SK-N-SH treated with all-trans-retinoic acid at 6 μM for 48 hours (cell line): ENCODE measurements at regions not wholly inside any gene's neighbourhood (a gene's known extent, or its start where the extent isn't known, plus 50 kb on each side); places are given as distances from the start of the nearest gene placed in this dataset.

Experiments
- ATAC-seq: fragments of 200-7000 bp; cut with Tn5 transposase; 3 replicates; pipeline ENCODE4 v1.9.1; 2020; ENCODE audit warnings: mild to moderate bottlenecking, moderate library complexity
- BACH2 ChIP-seq: fragments of 250-450 bp; sonication (Bioruptor Pico); IDR thresholded peaks from 2 replicates; pipeline ENCODE4 v1.9.0; 2021; ENCODE audit warnings: mild to moderate bottlenecking, borderline replicate concordance
- CSDC2 ChIP-seq: fragments of 250-450 bp; sonication (Bioruptor Pico); IDR thresholded peaks from 2 replicates; pipeline ENCODE4 v1.5.0; 2020; ENCODE audit warnings: mild to moderate bottlenecking, moderate library complexity
- ESRRG ChIP-seq: fragments of 250-450 bp; sonication (Bioruptor Pico); IDR thresholded peaks from 2 replicates; pipeline ENCODE4 v1.6.1; 2021; ENCODE audit warnings: mild to moderate bottlenecking
- GLIS3 ChIP-seq: fragments of 250-450 bp; sonication (Bioruptor Pico); IDR thresholded peaks from 2 replicates; pipeline ENCODE4 v1.5.0; 2020; ENCODE audit warnings: mild to moderate bottlenecking, moderate library complexity
- ISL1 ChIP-seq: fragments of 250-450 bp; sonication (Bioruptor Pico); IDR thresholded peaks from 2 replicates; pipeline ENCODE4 v2.1.2; 2022; ENCODE audit warnings: mild to moderate bottlenecking, moderate library complexity
- OSR1 ChIP-seq: fragments of 250-450 bp; sonication (Bioruptor Pico); IDR thresholded peaks from 2 replicates; pipeline ENCODE4 v1.8.0; 2022; ENCODE audit warnings: moderate library complexity, mild to moderate bottlenecking, inconsistent platforms
- PPARA ChIP-seq: fragments of 250-450 bp; sonication (Bioruptor Pico); IDR thresholded peaks from 2 replicates; pipeline ENCODE4 v1.5.0; 2020; ENCODE audit warnings: mild to moderate bottlenecking, borderline replicate concordance
- RARB ChIP-seq: fragments of 250-450 bp; sonication (Bioruptor Pico); IDR thresholded peaks from 2 replicates; pipeline ENCODE4 v1.8.0; 2021; ENCODE audit warnings: mild to moderate bottlenecking, moderate library complexity
- SNAI2 ChIP-seq: fragments of 250-450 bp; sonication (Bioruptor Pico); IDR thresholded peaks from 2 replicates; pipeline ENCODE4 v1.5.0; 2020; ENCODE audit warnings: mild to moderate bottlenecking, moderate library complexity
- TCF4 ChIP-seq: fragments of 250-450 bp; sonication (Bioruptor Pico); IDR thresholded peaks from 2 replicates; pipeline ENCODE4 v1.8.0; 2021; ENCODE audit warnings: mild to moderate bottlenecking, moderate library complexity, borderline replicate concordance
- TOX ChIP-seq: fragments of 250-450 bp; sonication (Bioruptor Pico); IDR thresholded peaks from 2 replicates; pipeline ENCODE4 v1.8.0; 2021; ENCODE audit warnings: mild to moderate bottlenecking, moderate library complexity, borderline replicate concordance
- ZNF565 ChIP-seq: fragments of 450-650 bp; formaldehyde crosslinking; conservative IDR thresholded peaks from 2 replicates; pipeline ENCODE4 v1.5.0; 2020; ENCODE audit warnings: low read depth, mild to moderate bottlenecking, moderate library complexity
- ZNF70 ChIP-seq: fragments of 450-650 bp; formaldehyde crosslinking; IDR thresholded peaks from 2 replicates; pipeline ENCODE4 v1.5.0; 2020; ENCODE audit warnings: mild to moderate bottlenecking, moderate library complexity
- ZNF8 ChIP-seq: fragments of 450-650 bp; formaldehyde crosslinking; IDR thresholded peaks from 2 replicates; pipeline ENCODE4 v1.5.0; 2020; ENCODE audit warnings: mild to moderate bottlenecking, moderate library complexity
- TF ChIP-seq, protein P1 (sequence below): fragments of 250-450 bp; sonication (Bioruptor Pico); IDR thresholded peaks from 2 replicates; pipeline ENCODE4 v1.8.0; 2020; ENCODE audit warnings: mild to moderate bottlenecking, moderate library complexity, borderline replicate concordance
- TF ChIP-seq, protein P2 (sequence below): fragments of 250-450 bp; sonication (Bioruptor Pico); IDR thresholded peaks from 2 replicates; pipeline ENCODE4 v1.5.1; 2020; ENCODE audit warnings: low read depth, mild to moderate bottlenecking, moderate library complexity
- TF ChIP-seq, protein P3 (sequence below): fragments of 250-450 bp; sonication (Bioruptor Pico); IDR thresholded peaks from 2 replicates; pipeline ENCODE4 v1.5.0; 2020; ENCODE audit warnings: mild to moderate bottlenecking, moderate library complexity
- TF ChIP-seq, protein P4 (sequence below): fragments of 250-450 bp; sonication (Bioruptor Pico); IDR thresholded peaks from 2 replicates; pipeline ENCODE4 v1.8.0; 2021; ENCODE audit warnings: low read depth, mild to moderate bottlenecking, moderate library complexity, borderline replicate concordance

DNA sequence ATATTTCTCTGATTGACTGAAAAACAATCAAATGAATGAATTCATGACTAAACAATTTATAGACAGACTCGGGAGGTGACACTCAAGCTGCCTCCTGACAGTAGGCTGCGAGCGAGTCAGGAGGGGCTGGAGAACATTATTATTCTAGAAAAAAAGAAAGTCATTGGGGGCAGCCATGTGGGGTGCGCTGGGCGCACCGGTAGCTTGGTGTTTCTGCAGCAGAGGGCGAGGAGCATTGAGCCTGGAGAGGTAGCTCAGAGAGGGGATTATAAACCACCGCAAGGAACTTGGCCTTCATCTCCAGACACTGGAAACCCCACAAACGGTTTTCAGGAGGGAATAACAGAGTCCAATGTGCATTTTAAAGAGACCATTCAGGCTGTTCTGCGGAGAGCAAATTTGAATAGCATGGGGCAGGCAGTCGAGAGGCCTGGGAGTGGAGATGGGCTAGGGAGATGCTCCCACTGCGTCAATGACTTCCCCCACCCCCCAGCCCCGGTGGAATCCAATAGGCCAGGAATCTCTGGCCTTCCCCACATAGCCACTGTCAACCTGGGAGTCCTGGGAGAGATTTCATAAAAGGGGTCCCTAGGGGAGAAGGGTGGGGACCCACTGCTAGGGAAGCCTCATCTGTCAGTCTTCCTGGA lies 168.3 kb downstream of the BCOR start (continued):
- TF ChIP-seq, protein P1, sequence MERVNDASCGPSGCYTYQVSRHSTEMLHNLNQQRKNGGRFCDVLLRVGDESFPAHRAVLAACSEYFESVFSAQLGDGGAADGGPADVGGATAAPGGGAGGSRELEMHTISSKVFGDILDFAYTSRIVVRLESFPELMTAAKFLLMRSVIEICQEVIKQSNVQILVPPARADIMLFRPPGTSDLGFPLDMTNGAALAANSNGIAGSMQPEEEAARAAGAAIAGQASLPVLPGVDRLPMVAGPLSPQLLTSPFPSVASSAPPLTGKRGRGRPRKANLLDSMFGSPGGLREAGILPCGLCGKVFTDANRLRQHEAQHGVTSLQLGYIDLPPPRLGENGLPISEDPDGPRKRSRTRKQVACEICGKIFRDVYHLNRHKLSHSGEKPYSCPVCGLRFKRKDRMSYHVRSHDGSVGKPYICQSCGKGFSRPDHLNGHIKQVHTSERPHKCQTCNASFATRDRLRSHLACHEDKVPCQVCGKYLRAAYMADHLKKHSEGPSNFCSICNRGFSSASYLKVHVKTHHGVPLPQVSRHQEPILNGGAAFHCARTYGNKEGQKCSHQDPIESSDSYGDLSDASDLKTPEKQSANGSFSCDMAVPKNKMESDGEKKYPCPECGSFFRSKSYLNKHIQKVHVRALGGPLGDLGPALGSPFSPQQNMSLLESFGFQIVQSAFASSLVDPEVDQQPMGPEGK, result no peak
- TF ChIP-seq ZNF565 (CRISPR knock-in tag) (no peak), OSR1 (no peak), ZNF70 (CRISPR knock-in tag) (no peak)

DNA sequence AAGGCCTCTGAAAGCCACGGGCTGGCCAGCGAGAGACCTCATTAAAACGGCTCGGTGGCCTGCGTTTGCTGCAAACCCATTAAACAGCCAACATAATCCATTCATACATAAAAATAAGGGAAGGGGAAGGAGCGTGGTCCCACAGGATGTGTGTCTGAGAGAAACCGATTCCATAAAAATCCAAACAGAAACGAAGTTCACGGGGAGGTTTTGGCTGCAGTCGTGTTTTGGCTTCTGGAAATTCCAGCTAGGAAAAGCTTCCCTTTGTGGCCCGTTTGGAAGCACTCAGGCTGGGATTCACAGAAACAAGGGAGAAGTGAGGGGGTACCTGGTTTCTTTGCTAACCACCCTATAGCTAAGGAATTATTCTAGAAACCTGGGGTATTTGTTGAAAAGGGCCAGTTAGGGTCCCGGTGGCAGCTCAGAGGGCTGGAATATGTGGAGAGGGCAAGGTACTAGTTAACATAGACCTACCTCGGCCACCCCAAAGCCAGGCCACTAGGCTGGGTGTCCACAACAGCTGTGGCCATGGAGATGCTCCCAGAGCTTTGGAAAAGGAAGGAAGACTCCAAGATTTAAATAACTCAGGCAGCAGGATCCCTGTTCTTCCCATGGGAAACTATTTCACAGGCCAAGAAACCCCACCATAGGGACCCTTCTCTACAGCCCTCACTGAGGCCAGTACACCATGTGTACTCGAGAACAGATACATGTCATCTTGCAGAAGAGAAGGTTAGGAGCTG lies 166.8 kb downstream of the BCOR start:
- TF ChIP-seq ZNF70 (CRISPR knock-in tag) (no peak), ZNF8 (CRISPR knock-in tag) (no peak), SNAI2 (CRISPR knock-in tag) (no peak), PPARA (CRISPR knock-in tag) (no peak), TOX (CRISPR knock-in tag) (no peak), TCF4 (CRISPR knock-in tag) (no peak), BACH2 (CRISPR knock-in tag) (no peak), CSDC2 (CRISPR knock-in tag) (no peak), ESRRG (no peak), GLIS3 (CRISPR knock-in tag) (no peak), RARB (CRISPR knock-in tag) (no peak), ZNF565 (CRISPR knock-in tag) (no peak), ISL1 (CRISPR knock-in tag) (no peak)
- TF ChIP-seq, protein P2, sequence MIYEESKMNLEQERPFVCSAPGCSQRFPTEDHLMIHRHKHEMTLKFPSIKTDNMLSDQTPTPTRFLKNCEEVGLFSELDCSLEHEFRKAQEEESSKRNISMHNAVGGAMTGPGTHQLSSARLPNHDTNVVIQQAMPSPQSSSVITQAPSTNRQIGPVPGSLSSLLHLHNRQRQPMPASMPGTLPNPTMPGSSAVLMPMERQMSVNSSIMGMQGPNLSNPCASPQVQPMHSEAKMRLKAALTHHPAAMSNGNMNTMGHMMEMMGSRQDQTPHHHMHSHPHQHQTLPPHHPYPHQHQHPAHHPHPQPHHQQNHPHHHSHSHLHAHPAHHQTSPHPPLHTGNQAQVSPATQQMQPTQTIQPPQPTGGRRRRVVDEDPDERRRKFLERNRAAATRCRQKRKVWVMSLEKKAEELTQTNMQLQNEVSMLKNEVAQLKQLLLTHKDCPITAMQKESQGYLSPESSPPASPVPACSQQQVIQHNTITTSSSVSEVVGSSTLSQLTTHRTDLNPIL (CRISPR knock-in tag), result no peak
- TF ChIP-seq, protein P3, sequence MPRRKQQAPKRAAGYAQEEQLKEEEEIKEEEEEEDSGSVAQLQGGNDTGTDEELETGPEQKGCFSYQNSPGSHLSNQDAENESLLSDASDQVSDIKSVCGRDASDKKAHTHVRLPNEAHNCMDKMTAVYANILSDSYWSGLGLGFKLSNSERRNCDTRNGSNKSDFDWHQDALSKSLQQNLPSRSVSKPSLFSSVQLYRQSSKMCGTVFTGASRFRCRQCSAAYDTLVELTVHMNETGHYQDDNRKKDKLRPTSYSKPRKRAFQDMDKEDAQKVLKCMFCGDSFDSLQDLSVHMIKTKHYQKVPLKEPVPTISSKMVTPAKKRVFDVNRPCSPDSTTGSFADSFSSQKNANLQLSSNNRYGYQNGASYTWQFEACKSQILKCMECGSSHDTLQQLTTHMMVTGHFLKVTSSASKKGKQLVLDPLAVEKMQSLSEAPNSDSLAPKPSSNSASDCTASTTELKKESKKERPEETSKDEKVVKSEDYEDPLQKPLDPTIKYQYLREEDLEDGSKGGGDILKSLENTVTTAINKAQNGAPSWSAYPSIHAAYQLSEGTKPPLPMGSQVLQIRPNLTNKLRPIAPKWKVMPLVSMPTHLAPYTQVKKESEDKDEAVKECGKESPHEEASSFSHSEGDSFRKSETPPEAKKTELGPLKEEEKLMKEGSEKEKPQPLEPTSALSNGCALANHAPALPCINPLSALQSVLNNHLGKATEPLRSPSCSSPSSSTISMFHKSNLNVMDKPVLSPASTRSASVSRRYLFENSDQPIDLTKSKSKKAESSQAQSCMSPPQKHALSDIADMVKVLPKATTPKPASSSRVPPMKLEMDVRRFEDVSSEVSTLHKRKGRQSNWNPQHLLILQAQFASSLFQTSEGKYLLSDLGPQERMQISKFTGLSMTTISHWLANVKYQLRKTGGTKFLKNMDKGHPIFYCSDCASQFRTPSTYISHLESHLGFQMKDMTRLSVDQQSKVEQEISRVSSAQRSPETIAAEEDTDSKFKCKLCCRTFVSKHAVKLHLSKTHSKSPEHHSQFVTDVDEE (CRISPR knock-in tag), result no peak
- TF ChIP-seq, protein P1, result no peak

DNA sequence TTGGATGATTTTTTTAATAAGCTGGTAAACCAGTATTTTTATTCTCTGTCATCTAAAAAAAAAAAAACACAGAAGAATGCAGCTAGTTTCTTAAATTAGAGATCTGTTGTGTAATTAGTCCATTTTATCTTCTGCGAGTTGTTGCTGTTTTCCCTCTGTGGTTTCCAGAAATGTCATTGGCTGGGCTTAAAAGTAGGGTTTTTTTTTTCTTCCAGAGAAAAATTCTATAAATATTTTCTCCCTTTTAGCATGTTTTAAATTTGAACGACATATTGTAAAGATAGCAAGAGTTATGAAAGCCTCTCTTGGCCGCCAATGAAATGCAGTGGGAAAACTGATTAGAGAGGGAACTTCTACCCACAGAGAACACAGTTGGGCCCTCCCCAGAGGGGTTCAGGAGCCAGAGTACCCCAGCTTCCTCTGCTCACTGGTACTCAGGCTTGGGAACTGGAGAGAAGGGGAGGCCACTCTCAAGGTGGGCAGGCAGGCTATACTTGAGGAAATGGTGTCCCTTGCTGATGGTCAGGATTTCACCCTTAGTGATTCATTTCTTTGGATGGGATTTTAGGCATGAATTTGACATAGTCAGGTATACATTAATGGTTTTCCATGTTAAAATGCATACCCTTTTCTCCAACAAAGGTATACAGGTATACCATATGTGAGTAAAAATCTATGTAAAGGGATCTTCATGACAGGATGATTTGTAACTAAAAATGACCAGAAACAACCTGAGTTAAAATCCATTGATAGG lies 166.1 kb downstream of the BCOR start:
- no peak for ATAC-seq

More for the DNA sequence above, 166.8 kb downstream of the BCOR start:
- ATAC-seq, result no peak

More for the DNA sequence above, 166.1 kb downstream of the BCOR start:
- TF ChIP-seq, protein P3 (CRISPR knock-in tag), result no peak
- TF ChIP-seq, protein P2 (CRISPR knock-in tag), result no peak
- TF ChIP-seq GLIS3 (CRISPR knock-in tag) (no peak), TCF4 (CRISPR knock-in tag) (no peak), SNAI2 (CRISPR knock-in tag) (no peak), ZNF8 (CRISPR knock-in tag) (no peak)
- TF ChIP-seq, protein P4, sequence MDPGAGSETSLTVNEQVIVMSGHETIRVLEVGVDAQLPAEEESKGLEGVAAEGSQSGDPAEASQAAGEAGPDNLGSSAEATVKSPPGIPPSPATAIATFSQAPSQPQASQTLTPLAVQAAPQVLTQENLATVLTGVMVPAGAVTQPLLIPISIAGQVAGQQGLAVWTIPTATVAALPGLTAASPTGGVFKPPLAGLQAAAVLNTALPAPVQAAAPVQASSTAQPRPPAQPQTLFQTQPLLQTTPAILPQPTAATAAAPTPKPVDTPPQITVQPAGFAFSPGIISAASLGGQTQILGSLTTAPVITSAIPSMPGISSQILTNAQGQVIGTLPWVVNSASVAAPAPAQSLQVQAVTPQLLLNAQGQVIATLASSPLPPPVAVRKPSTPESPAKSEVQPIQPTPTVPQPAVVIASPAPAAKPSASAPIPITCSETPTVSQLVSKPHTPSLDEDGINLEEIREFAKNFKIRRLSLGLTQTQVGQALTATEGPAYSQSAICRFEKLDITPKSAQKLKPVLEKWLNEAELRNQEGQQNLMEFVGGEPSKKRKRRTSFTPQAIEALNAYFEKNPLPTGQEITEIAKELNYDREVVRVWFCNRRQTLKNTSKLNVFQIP (CRISPR knock-in tag), result no peak
